ENCODE measurements at regions not wholly inside any gene's neighbourhood (a gene's known extent, or its start where the extent isn't known, plus 50 kb on each side); places are given as distances from the start of the nearest gene placed in this dataset.

- no peak for DNase-seq
- in situ Hi-C loops (cut with HindIII; ENCODE audit: low pct_ligation_motif_present, low pct_unique_long_range_greater_than_20kb, low sequenced_read_pairs) = no loop called here
Measured at GRCh38 chr16:20259541-20259940, 67.8 kb downstream of the GP2 start.

GRCh38 chr16:20257234-20257633 lies 70.1 kb downstream of the GP2 start:
- no peak for DNase-seq
- in situ Hi-C loops (cut with HindIII; ENCODE audit: low pct_ligation_motif_present, low pct_unique_long_range_greater_than_20kb, low sequenced_read_pairs) = no loop called here

- in situ Hi-C loops (cut with HindIII; ENCODE audit: low pct_ligation_motif_present, low pct_unique_long_range_greater_than_20kb, low sequenced_read_pairs) = no loop called here
- no peak for DNase-seq
Measured at GRCh38 chr16:20255002-20255401, 72.3 kb downstream of the GP2 start.

- DNase-seq = no peak
- in situ Hi-C loops (cut with HindIII; ENCODE audit: low pct_ligation_motif_present, low pct_unique_long_range_greater_than_20kb, low sequenced_read_pairs) = no loop called here
Measured at GRCh38 chr16:20253825-20254224, 73.5 kb downstream of the GP2 start.

- DNase-seq = no peak
- in situ Hi-C loops (cut with HindIII; ENCODE audit: low pct_ligation_motif_present, low pct_unique_long_range_greater_than_20kb, low sequenced_read_pairs) = no loop called here
Measured at GRCh38 chr16:20249211-20249610, 78.1 kb downstream of the GP2 start.

GRCh38 chr16:20247076-20247475 lies 80.2 kb downstream of the GP2 start:
- no peak for DNase-seq
- in situ Hi-C loops (cut with HindIII; ENCODE audit: low pct_ligation_motif_present, low pct_unique_long_range_greater_than_20kb, low sequenced_read_pairs) = no loop called here

GRCh38 chr16:20243731-20244281 lies 83.5 kb downstream of the GP2 start:
- DNase-seq = no peak

GRCh38 chr16:20242568-20243255 lies 84.6 kb downstream of the GP2 start:
- DNase-seq = no peak
- in situ Hi-C loops (cut with HindIII; ENCODE audit: low pct_ligation_motif_present, low pct_unique_long_range_greater_than_20kb, low sequenced_read_pairs) = no loop called here

More at GRCh38 chr16:20243731-20244281, 83.5 kb downstream of the GP2 start:
- in situ Hi-C loops (cut with HindIII; ENCODE audit: low pct_ligation_motif_present, low pct_unique_long_range_greater_than_20kb, low sequenced_read_pairs) = no loop called here

GRCh38 chr16:20241321-20241720 lies 86.0 kb downstream of the GP2 start:
- no peak for DNase-seq
- in situ Hi-C loops (cut with HindIII; ENCODE audit: low pct_ligation_motif_present, low pct_unique_long_range_greater_than_20kb, low sequenced_read_pairs) = no loop called here

- in situ Hi-C loops (cut with HindIII; ENCODE audit: low pct_ligation_motif_present, low pct_unique_long_range_greater_than_20kb, low sequenced_read_pairs) = no loop called here
- DNase-seq = no peak
Measured at GRCh38 chr16:20236579-20237289, 90.6 kb downstream of the GP2 start.

- in situ Hi-C loops (cut with HindIII; ENCODE audit: low pct_ligation_motif_present, low pct_unique_long_range_greater_than_20kb, low sequenced_read_pairs) = no loop called here
- no peak for DNase-seq
Measured at GRCh38 chr16:20225228-20225733, 102.0 kb downstream of the GP2 start.

GRCh38 chr16:20221208-20221607 lies 106.1 kb downstream of the GP2 start:
- in situ Hi-C loops (cut with HindIII; ENCODE audit: low pct_ligation_motif_present, low pct_unique_long_range_greater_than_20kb, low sequenced_read_pairs) = no loop called here

GRCh38 chr16:20218093-20218492 lies 109.2 kb downstream of the GP2 start:
- DNase-seq = no peak
- in situ Hi-C loops (cut with HindIII; ENCODE audit: low pct_ligation_motif_present, low pct_unique_long_range_greater_than_20kb, low sequenced_read_pairs) = no loop called here

More at GRCh38 chr16:20221208-20221607, 106.1 kb downstream of the GP2 start:
- DNase-seq = no peak

- no peak for DNase-seq
- in situ Hi-C loops (cut with HindIII; ENCODE audit: low pct_ligation_motif_present, low pct_unique_long_range_greater_than_20kb, low sequenced_read_pairs) = no loop called here
Measured at GRCh38 chr16:20216591-20217217, 110.6 kb downstream of the GP2 start.

GRCh38 chr16:20214401-20214800 lies 112.9 kb downstream of the GP2 start:
- DNase-seq = no peak

GRCh38 chr16:20203272-20203671 lies 124.0 kb downstream of the GP2 start:
- in situ Hi-C loops (cut with HindIII; ENCODE audit: low pct_ligation_motif_present, low pct_unique_long_range_greater_than_20kb, low sequenced_read_pairs) = no loop called here
- no peak for DNase-seq

More at GRCh38 chr16:20214401-20214800, 112.9 kb downstream of the GP2 start:
- in situ Hi-C loops (cut with HindIII; ENCODE audit: low pct_ligation_motif_present, low pct_unique_long_range_greater_than_20kb, low sequenced_read_pairs) = no loop called here

- no peak for DNase-seq
- in situ Hi-C loops (cut with HindIII; ENCODE audit: low pct_ligation_motif_present, low pct_unique_long_range_greater_than_20kb, low sequenced_read_pairs) = no loop called here
Measured at GRCh38 chr16:20202747-20203146, 124.6 kb downstream of the GP2 start.

- in situ Hi-C loops (cut with HindIII; ENCODE audit: low pct_ligation_motif_present, low pct_unique_long_range_greater_than_20kb, low sequenced_read_pairs) = no loop called here
Measured at GRCh38 chr16:20192801-20193200, 119.1 kb upstream of the GPR139 start.

GRCh38 chr16:20191566-20191965 lies 117.9 kb upstream of the GPR139 start:
- in situ Hi-C loops (cut with HindIII; ENCODE audit: low pct_ligation_motif_present, low pct_unique_long_range_greater_than_20kb, low sequenced_read_pairs) = no loop called here
- peak; percentile 60 for DNase-seq

More at GRCh38 chr16:20192801-20193200, 119.1 kb upstream of the GPR139 start:
- DNase-seq = no peak
